Right hindlimb (tissue), 1 donor: ENCODE measurements at regions not wholly inside any gene's neighbourhood (a gene's known extent, or its start where the extent isn't known, plus 50 kb on each side); places are given as distances from the start of the nearest gene placed in this dataset.
"Not testable (repeated sequence)": the region's sequence is repeated elsewhere in the genome, so short reads cannot be mapped to it uniquely, and the experiment has no call there.

Experiments used
- DNase-seq: peaks from one replicate; pipeline ENCODE4 v3.0.0-alpha.2; 2018

- no peak for DNase-seq
Measured at GRCh38 chr9:31336386-31336785, 1048.1 kb upstream of the ACO1 start.

- DNase-seq, result no peak
Measured at GRCh38 chr9:31336841-31337240, 1047.6 kb upstream of the ACO1 start.

GRCh38 chr9:31347082-31347617 lies 1037.3 kb upstream of the ACO1 start:
- DNase-seq, result no peak

GRCh38 chr9:31355159-31355882 lies 1029.1 kb upstream of the ACO1 start:
- no peak for DNase-seq

GRCh38 chr9:31355965-31356364 lies 1028.5 kb upstream of the ACO1 start:
- DNase-seq, result no peak

- DNase-seq, result no peak
Measured at GRCh38 chr9:31359071-31359470, 1025.4 kb upstream of the ACO1 start.

- DNase-seq, result no peak
Measured at GRCh38 chr9:31364171-31364570, 1020.3 kb upstream of the ACO1 start.

- DNase-seq, result no peak
Measured at GRCh38 chr9:31372799-31373587, 1011.5 kb upstream of the ACO1 start.

- no peak for DNase-seq
Measured at GRCh38 chr9:31377358-31377757, 1007.1 kb upstream of the ACO1 start.

- no peak for DNase-seq
Measured at GRCh38 chr9:31388660-31389059, 995.8 kb upstream of the ACO1 start.

- DNase-seq, result no peak
Measured at GRCh38 chr9:31389075-31389474, 995.4 kb upstream of the ACO1 start.

GRCh38 chr9:31390403-31391025 lies 993.9 kb upstream of the ACO1 start:
- DNase-seq, result no peak

GRCh38 chr9:31393240-31393639 lies 991.2 kb upstream of the ACO1 start:
- DNase-seq, result no peak

GRCh38 chr9:31394015-31394473 lies 990.4 kb upstream of the ACO1 start:
- no peak for DNase-seq

GRCh38 chr9:31412081-31412480 lies 972.4 kb upstream of the ACO1 start:
- no peak for DNase-seq

GRCh38 chr9:31415164-31415563 lies 969.3 kb upstream of the ACO1 start:
- no peak for DNase-seq

GRCh38 chr9:31418419-31418818 lies 966.0 kb upstream of the ACO1 start:
- DNase-seq, result no peak

- DNase-seq, result not testable (repeated sequence)
Measured at GRCh38 chr9:31443630-31444457, 940.6 kb upstream of the ACO1 start.

- DNase-seq, result no peak
Measured at GRCh38 chr9:31445357-31445756, 939.1 kb upstream of the ACO1 start.

GRCh38 chr9:31445960-31446359 lies 938.5 kb upstream of the ACO1 start:
- DNase-seq, result no peak

- no peak for DNase-seq
Measured at GRCh38 chr9:31467075-31467474, 917.4 kb upstream of the ACO1 start.

GRCh38 chr9:31470051-31470450 lies 914.4 kb upstream of the ACO1 start:
- DNase-seq, result no peak

- no peak for DNase-seq
Measured at GRCh38 chr9:31471010-31471409, 913.4 kb upstream of the ACO1 start.
